ENCODE measurements at regions not wholly inside any gene's neighbourhood (a gene's known extent, or its start where the extent isn't known, plus 50 kb on each side); places are given as distances from the start of the nearest gene placed in this dataset.
A peak's percentile ranks its signal among the peaks of the same experiment; 100 is the strongest.

DNA sequence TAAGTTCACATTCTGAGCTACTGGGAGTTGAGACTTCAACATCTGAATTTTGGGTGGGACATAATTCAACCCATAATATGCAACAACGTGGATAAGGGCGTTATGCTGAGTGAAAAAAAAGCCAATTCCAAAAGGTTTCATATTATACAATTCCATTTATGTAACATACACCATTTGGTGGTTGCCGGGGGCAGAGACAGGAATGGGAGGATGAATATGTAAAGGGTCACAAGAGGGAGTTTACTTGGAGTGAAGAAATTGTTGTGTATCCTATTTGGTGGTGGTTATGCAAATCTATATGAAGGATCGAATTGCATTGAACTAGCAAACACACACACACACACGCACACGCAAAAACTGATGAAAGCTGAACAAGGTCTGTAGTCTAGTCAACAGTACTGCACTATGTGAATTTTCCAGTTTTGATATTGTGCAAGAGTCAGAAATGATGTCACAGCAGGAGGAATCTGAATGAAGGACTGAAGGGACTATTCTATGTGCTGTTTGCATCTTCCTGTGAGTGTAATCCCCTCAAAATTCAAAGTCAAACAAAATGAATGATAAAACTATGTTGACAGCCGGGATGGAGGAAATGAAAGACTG is 249.2 kb upstream of the HABP2 start:
- H3K9me3 ChIP-seq (replicated peaks; ENCODE audit: control insufficient read depth, insufficient read depth, low read depth, low read length), result no peaks in the 10 kb centered on the region
- H3K9ac ChIP-seq (ENCODE audit: insufficient read depth in 1 of 2, low read depth in 2 of 2, low read length in 2 of 2), result no peak overlapping the region
- no peaks in the 10 kb centered on the region for H3K79me2 ChIP-seq (ENCODE audit: control insufficient read depth, insufficient read depth, low read length)
- H3K4me3 ChIP-seq, result no peak overlapping the region
- no peaks in the 10 kb centered on the region for H4K20me1 ChIP-seq (replicated peaks; ENCODE audit: control insufficient read depth, insufficient read depth, low read length)
- ATAC-seq (no peak), FAIRE-seq (no peak), DNase-seq (ENCODE audit: extremely low read depth in 1 of 4, low spot score in 3 of 4) (no peak)
- H3K9me1 ChIP-seq (ENCODE audit: control insufficient read depth, insufficient read depth, low read length), result no peaks in the 10 kb centered on the region
- in situ Hi-C loops (cut with MboI), result no loop called here
- H3K27me3 ChIP-seq (ENCODE audit: control insufficient read depth in 2 of 2, insufficient read depth in 2 of 2, low read length in 2 of 2), result peaks cover 0 to 12% of the 10 kb centered on the region in 2 experiments; a peak in 2 of 5 replicates
- ChIA-PET POLR2A (no interaction called here), CTCF (ENCODE audit: low intra/inter-chr PET ratio) (no interaction called here)
- no TSS peak for BruUV-seq (replicated peaks)
- no peak overlapping the region for H3K4me2 ChIP-seq (ENCODE audit: insufficient read depth, low read length)
- H2AFZ ChIP-seq (ENCODE audit: low read depth, low read length), result no peak overlapping the region
- 2% methylated on average over 7 of the region's 7 CpGs for WGBS (ENCODE audit: insufficient coverage, low coverage, missing lambda C conversion rate)
- intact Hi-C loops (cut with micrococcal nuclease), result no loop called here
- no peak overlapping the region for H3K27ac ChIP-seq (ENCODE audit: extremely low read depth, low read depth, low read length)
- H3K4me1 ChIP-seq (replicated peaks in 1 of 2; ENCODE audit: control insufficient read depth in 2 of 2, insufficient read depth in 2 of 2, low read length in 2 of 2), result no peaks in the 10 kb centered on the region
- TF ChIP-seq, protein P1, sequence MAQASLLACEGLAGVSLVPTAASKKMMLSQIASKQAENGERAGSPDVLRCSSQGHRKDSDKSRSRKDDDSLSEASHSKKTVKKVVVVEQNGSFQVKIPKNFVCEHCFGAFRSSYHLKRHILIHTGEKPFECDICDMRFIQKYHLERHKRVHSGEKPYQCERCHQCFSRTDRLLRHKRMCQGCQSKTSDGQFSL (CRISPR knock-in tag; IDR thresholded peaks at IDR 0.05), result no peak
- TF ChIP-seq, protein P1 (tag; IDR thresholded peaks at IDR 0.05), result no peak
- TF ChIP-seq CEBPB (tag; IDR thresholded peaks at IDR 0.05) (peak; percentile 62), SOX6 (IDR thresholded peaks at IDR 0.05) (no peak), ZNF75A (CRISPR knock-in tag; IDR thresholded peaks at IDR 0.05) (no peak), ZNF584 (CRISPR knock-in tag; IDR thresholded peaks at IDR 0.05; ENCODE audit: low read depth) (no peak)
- no peaks in the 10 kb centered on the region for H3K36me3 ChIP-seq (ENCODE audit: control insufficient read depth, insufficient read depth, low read length)

Data from K562 (cell line).